Inferior parietal cortex (tissue), 1 donor: ENCODE measurements at regions not wholly inside any gene's neighbourhood (a gene's known extent, or its start where the extent isn't known, plus 50 kb on each side); places are given as distances from the start of the nearest gene placed in this dataset.
A peak's percentile ranks its signal among the peaks of the same experiment; 100 is the strongest.
"Not testable (repeated sequence)": the region's sequence is repeated elsewhere in the genome, so short reads cannot be mapped to it uniquely, and the experiment has no call there.

Experiments used
- DNase-seq: peaks from one replicate; pipeline ENCODE4 v3.0.0-alpha.2; 2016; ENCODE audit errors: extremely low spot score

DNA sequence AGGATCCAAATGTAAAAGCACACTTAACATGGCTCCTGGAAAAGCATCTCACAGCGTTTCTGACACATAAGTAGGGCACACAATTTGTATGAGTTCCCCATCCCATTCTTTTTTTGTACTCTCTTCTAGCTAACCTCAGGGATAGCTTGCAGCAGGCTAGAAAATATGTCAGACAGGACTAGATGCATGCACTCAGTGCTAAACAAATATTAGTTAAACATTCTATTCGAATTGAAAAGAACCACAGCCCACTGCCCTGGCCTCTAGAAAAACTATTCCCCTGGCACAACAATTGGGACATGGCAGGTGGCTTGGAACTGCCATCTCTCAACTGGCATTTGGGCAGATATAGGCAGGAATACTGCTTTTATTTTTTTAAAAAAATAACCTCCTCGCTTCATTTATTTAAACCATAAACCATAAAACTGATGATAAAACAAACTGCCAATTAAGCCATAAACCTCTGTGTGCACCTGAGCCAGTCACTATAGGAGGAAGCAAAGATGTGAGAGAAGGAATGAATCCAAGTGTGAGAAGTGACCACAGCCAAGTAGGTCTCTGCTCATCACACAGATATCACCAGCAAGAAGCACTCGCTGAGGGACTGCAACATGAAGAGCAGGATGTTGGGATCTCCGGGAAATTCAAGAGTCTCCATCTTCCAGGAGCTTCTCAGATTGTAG is 394.1 kb downstream of the NEBL start:
- DNase-seq: no peak

DNA sequence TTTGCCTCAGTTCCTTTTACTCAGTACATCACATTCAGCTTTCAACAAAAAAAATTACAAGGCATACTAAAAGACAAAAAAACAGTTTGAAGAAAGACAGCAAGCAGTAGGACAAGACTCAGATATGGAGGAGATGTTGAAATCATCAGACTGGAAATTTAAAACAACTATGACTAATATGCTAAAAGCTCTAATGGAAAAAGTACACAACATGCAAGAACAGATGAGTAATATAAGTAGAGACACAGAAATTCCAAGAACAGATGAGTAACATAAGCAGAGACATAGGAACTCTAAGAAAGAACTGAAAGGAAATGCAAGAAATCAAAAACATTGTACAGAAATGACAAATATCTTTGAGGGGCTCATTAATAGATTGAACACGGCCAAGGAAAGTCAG is 402.6 kb downstream of the NEBL start:
- DNase-seq: no peak

DNA sequence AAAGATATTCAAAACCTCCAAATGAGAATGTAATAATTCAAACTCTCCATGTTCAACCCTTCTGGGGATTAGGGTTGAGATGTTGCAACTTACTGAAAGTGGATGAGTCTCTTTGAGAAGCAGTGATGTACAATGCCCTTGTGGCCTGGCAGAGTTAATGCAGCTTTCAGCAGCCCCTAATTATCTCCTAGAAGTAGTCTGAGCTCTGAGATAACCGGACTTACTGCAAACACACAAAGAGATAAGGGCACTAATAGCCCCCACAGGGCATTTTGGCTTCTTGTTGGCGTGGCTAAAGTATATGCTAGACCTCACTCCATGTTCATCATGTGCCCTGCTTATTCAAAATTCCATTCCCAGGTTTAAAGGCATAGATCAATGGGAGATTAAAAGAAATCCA is 404.7 kb downstream of the NEBL start:
- DNase-seq: no peak

DNA sequence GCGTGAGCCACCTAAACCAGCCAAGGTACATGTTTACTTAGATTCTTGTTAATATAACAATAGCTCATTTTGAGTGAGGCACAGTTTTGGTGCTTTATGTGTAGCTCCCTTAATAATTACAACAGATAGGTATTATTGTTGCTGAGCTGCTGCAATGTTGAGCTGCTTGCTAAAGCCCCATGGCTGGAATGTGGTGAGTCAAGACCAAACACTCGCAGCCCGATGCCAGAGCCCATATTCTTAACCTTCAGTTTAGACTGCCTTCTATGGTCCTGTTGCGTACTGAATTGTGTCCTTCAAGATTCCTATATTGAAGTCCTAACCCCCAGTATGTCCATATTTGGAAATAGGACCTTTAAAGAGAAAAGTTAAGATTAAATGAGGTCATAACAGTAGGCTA is 407.1 kb downstream of the NEBL start:
- no peak for DNase-seq

DNA sequence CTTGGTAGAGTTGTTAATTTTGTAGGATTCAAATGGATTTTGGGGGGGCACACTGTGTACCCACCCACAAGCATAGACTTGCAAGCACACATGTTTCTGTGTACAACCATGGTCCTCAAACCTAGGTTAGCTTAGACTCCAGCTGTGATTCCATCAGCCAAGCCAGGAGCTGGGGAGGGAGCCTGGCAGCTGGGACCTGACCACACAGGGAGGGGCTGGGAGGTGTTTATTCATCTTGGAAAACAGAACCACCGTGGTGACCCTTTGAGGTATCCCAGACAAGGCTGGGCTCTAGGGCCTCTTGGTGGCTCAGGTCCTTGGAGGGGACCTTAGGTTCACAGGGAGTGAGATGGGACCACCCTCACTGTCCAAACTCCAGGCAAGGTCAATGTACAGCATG is 410.3 kb downstream of the NEBL start:
- DNase-seq: no peak

DNA sequence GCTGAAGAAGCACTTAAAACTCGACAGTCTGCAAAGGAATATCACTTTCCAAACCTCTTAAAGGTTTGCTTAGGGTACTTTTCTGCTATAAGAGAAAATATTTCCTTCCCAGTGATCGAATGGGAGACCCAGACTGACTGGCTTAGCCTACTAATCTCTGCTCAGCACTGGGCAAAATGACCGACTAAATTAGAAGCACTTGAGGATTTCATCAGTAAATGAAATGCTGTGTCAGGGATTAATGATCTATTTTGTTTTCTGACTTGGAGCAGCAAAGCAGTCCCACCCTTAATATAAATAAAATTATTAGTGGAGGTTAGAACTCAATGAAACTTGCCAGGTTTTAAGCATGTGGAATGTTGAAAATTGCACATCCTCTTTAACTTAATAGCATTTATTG is 411.6 kb downstream of the NEBL start:
- no peak for DNase-seq

DNA sequence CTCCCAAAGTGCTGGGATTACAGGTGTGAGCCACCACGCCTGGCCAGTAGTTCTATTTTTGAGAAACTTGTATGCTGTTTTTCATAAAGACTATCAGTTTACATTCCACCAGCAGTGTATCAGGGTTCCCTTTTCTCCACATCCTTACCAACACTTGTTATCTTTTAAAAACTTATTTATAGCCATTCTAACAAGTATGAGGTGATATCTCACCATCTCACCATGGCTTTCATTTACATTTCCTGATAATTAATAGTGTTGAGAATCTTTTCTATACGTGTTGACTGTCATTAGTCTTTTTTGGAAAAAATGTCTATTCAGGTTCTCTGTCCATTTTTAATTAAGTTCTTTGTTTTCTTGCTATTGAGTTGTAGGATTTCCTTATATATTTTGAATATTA is 416.1 kb downstream of the NEBL start:
- no peak for DNase-seq

DNA sequence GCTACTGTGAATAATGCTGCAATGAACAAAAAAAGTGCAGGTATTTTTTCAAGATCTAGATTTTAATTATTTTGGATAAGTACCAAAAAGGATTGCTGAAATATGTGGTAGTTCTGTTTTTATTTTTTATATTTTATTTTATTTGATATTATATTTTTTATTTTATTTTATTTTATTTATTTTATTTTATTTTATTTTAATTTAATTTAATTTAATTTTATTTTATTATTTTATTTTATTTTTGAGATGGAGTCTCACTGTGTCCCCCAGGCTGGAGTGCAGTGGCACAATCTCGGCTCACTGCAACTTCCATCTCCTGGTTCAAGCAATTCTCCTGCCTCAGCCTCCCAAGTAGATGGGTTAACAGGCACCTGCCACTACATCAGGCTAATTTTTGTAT is 416.5 kb downstream of the NEBL start:
- DNase-seq: not testable (repeated sequence)

DNA sequence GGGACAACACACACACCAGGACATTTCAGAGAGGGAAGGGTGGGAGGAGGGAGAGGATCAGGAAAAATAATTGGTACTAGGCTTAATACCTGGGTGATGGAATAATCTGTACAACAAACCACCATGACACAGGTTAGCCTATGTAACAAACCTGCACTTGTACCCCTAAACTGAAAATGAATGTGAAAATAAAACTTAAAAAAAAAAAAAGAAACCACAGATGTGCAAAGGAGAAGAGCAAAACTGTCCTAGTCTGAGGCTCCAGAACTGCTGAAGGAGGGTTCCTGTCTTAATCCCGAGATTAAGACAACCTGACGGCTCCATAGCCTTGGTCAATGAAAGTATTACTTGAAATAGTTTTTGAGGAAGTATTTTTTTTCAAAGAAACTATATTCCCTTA is 423.0 kb downstream of the NEBL start:
- no peak for DNase-seq

DNA sequence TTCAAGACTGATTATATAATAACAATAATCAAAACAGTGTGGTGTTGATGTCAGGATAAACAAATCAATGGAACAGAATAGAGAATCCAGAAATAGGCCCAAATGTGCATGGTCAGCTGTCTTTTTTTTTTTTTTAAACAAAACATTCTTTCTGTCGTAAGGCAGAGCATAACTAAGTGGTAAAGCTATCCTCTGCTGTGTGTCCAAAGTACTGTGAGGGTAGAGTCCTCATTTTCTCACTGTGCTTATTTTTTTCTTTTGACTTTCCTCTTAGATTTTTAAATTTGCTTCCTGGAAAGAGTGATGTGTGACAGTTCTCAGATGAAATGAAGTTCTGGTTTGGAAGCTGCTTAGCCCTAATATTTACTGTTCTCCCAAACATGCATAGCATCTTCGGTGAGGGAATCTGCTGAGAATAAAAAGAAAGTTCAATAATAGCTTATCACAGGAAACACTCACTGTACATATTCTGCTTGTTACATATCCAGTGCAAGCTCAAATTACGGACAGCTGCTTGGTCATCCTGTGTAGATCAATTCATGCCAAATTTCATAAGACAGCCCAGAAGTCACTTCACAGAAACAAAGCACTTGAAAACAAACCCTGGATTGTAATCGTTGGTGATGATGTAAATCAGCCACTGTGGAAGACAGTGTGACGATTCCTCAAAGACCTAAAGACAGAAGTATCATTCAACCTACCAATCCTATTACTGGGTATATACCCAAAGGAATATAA is 423.9 kb downstream of the NEBL start:
- DNase-seq: no peak

DNA sequence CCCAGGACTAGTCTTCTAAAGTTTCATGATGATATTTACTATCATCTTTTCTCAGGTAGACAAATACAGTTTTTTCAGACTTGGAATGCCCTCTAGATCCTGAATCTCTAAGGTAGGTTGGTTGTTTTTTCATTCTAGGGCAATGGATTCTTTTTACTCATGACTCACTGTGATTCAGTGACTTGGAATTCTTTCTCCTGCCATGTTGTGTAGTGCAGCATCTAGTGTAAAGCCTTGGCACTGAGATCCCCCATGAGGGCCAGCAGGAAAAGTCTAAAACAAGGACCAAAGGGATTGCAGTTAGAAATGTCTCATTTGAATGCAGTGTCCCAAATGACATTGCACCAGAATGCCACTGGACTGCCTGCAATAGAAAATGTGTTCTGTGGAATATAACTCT is 430.4 kb downstream of the NEBL start:
- DNase-seq: no peak

DNA sequence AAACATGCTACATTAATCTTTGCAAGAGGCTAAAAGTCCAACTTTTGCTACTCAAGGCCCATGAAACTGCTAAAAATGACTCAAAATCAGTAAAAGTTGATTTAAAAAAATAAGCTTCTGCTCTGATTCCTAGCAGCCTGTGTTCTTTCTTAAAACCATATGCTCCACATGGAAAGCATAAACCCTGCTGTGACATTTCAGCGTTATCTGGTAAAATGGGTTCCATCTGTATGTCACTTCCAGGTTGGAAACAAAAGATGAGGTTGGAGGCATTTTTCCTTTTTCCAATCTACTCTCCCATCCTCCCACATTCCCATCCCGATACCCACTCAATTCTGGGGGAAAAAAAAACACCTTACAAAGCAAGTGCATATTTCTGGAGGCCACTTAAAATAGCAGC is 439.5 kb downstream of the NEBL start:
- peak; percentile 14 for DNase-seq

DNA sequence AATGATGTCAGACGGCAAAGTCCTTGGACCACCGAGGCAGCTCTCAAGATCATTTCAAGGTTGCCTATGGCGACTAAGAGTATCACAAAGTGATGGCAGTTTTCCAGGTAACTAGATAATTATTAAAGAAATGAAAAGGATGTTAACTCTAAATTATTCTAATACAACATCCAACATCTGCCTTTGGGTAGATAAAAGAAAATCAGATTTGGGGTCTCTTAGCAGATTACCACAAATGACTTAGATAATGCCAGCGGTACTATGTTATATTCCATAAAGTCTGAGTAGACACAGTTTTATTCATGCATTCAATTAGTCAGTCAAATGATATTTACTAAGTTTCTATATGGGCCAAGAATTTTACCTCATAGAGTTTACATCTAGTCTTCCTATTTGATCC is 441.3 kb downstream of the NEBL start:
- no peak for DNase-seq

DNA sequence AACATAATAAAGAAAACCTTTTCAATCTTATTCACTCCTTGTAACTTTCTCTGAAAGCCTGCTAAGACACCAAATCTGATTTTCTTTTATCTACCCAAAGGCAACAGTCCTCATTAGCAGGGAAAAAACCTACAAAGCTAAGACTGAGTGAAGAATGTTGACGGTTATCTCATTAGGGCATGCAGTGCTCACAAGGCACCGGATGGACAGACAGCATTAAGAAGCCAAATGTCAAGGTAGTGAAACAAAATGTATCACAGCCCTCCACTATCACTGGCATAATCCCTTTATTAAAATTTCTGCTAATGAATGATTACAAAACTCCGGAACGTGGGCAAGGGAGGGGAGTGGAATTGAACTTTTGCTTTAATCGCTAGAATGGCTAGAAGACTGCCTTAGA is 442.8 kb downstream of the NEBL start:
- no peak for DNase-seq

DNA sequence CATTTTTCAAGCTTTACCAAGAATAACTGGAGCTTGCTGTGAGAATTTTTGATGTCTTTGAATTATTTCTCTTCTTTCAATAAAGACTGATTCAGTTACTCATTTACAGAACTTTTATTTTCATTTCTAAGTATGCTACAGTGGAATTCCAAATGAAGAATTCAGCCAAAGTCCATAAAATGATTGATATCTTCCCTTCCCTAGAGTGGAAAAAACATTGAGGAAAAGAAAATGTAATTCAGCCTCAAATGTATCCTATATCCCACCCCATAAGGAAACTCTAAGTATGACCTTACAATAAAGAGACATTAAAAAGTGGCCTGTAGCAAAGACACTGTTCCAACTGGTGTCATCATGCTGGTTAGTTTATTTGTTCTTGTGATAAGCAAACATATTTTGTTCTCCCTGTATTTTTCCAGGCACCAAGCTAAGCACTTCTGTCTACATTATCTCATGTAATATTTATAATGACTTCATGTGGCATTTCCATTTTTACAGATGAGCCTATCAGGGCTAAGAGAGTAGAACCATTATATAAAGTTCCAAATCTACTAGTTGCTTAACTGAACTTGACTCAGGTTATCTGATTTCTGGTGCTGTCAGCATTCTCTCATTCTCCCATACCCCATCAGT is 450.4 kb downstream of the NEBL start:
- DNase-seq: no peak

DNA sequence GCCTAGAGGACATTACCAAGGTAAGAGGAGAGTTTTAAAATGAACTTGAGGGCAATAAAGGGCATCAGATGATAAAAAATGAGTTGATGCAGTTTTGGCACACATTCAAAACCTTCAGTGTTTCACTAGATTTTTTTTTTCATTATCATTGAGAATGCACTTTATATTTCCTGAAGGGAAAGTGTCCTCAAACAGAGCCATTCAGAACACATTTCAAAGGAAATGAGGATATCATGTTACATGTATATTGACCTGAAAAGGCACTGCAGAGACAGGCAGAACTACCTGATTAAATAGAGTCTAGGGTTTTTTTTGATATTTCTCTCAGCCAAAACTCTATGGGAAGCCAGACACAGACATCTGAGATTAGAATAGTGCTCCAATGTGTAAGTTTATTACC is 454.0 kb downstream of the NEBL start:
- no peak for DNase-seq

DNA sequence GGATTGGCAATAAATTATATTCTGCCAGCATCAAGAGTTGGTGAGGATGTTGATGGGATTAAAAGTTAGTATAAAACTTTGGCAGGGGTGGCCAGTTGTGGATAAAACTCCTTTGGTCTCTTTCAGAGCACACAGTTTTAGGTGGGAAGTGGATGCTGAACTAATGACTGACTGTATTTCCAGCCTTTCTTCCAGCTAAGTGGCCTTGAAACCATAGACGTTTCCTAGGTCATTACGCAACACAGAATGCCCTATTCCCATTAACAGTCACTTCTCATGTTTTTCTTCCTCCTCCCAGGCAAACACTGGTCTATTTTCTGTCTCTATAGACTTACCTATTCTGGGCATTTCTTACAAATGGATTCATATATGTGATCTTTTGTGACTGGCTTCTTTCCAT is 467.4 kb downstream of the NEBL start:
- DNase-seq: no peak

DNA sequence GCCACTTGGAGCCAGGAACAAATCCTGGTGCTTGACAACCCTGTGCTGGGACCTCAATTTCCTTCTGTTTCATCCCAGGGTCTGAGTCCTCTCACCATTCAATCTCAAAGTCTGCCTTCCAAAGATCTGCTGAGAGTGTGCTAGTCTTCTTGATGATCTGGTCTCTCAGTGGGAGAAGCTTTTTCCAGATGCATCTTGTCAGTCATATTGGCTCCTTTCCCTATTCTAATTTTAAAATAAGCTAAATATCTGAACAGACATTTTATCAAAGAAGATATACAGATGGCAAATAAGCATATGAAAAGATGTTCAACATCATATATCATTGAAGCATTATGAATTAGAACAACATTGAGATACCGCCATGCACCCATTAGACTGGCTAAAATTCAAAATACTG is 469.3 kb downstream of the NEBL start:
- DNase-seq: no peak

DNA sequence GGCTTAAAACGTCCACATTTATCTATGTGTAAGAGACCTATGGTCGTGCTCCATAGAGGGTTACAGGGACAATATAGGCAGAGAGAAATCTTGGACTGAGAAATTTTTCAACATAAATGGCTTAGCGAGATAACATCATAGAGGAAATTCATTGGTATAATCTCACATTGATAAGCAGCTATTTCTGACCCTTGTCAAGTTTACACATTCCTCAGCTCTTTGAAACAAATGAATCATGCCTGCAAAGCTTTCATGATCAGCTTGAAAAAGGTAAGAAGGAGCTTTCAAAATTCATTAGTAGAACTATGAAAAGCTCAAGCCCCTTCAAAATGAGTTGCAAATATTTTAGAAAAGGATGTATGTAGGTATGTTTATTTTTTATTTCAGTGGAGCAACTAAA is 478.8 kb downstream of the NEBL start:
- no peak for DNase-seq

DNA sequence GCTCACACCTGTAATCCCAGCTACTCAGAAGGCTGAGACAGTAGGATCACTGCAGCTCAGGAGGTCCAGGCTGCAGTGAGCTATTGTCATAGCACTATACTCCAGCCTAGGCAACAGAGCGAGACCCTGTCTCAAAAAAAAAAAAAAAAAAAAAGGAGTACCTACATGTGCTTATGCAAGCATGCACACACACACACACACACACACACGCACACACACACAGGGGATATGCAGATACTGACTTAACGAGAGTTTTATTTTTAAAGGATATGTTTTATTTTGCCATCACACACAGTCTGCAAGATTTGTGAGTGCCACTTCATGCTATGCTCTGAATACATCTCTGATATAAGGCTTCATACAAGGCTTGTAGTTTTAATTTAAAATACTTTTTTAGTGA is 479.3 kb downstream of the NEBL start:
- no peak for DNase-seq

DNA sequence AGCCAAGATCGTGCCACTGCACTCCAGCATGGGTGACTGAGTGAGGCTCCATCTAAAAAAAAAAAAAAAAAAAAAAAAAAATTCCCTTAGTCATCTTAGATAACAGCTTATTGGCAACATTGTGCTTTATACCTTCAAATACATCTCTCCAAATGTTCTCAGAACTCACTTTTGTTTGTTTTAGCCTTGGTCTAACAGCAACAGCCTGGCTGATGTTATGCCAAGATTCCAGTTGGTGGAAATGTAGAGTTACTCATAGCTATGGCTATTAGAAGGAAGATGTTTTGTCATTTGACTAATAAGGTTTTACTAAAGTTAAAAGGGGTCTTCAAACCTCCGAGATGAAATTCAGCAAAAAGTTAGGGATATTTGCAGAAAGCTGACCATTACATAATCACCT is 481.4 kb downstream of the NEBL start:
- no peak for DNase-seq

DNA sequence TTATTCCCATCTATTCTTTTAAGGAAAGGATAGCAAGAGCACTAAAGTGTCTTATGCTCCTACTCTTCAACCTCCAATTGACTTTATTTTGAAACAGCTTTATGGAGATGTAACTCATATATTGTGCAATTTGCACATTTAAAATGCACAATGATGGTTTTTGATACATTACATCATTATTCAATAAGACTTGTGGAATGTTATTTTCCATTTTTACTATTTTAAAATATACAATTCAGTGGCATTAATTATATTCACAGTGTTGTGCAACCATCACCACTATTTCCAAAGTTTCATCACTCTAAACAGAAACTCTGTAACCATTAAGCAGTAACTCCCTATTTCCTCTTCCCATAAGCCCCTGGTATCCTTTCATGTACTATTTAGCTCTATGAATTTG is 489.8 kb downstream of the NEBL start:
- DNase-seq: no peak
